Fibroblast of the aortic adventitia (primary cell): ENCODE measurements at regions not wholly inside any gene's neighbourhood (a gene's known extent, or its start where the extent isn't known, plus 50 kb on each side); places are given as distances from the start of the nearest gene placed in this dataset.

Experiments used
- DNase-seq: peaks from one replicate; pipeline ENCODE4 v3.0.0-alpha.2; 2010; ENCODE audit warnings: low read depth
- H3K4me3 ChIP-seq: 2 replicates; pipeline ENCODE4 v1.5.1; 2011; ENCODE audit warnings: low read depth, mild to moderate bottlenecking, control low read depth, low read length, moderate library complexity
- CTCF ChIP-seq: IDR thresholded peaks from 2 replicates; pipeline ENCODE4 v1.5.1; 2011; ENCODE audit warnings: mild to moderate bottlenecking, low read length, control low read depth, inconsistent platforms; ENCODE audit not compliant: insufficient read depth

- peak; percentile 86 for DNase-seq
- H3K4me3 ChIP-seq = no peak overlapping the region
- no peak for TF ChIP-seq CTCF
Measured at GRCh38 chrX:10755439-10756334, 135.3 kb upstream of the MID1 start.

- DNase-seq = peak; percentile 88
- TF ChIP-seq CTCF = no peak
- H3K4me3 ChIP-seq = no peak overlapping the region
Measured at GRCh38 chrX:10756441-10756840, 136.1 kb upstream of the MID1 start.

GRCh38 chrX:10759141-10759799 is 138.9 kb upstream of the MID1 start:
- H3K4me3 ChIP-seq = no peak overlapping the region
- DNase-seq = peak; percentile 27
- no peak for TF ChIP-seq CTCF

- no peak for DNase-seq
- H3K4me3 ChIP-seq = no peak overlapping the region
- TF ChIP-seq CTCF = no peak
Measured at GRCh38 chrX:10761447-10761846, 141.1 kb upstream of the MID1 start.

- peak; percentile 36 for TF ChIP-seq CTCF
- H3K4me3 ChIP-seq = no peak overlapping the region
- DNase-seq = peak; percentile 41
Measured at GRCh38 chrX:10769195-10769594, 148.8 kb upstream of the MID1 start.

- no peak for TF ChIP-seq CTCF
- peak; percentile 52 for DNase-seq
- no peak overlapping the region for H3K4me3 ChIP-seq
Measured at GRCh38 chrX:10769696-10770619, 149.6 kb upstream of the MID1 start.
